GM21515 (cell line): ENCODE measurements at regions not wholly inside any gene's neighbourhood (a gene's known extent, or its start where the extent isn't known, plus 50 kb on each side); places are given as distances from the start of the nearest gene placed in this dataset.
"Not testable (repeated sequence)": the region's sequence is repeated elsewhere in the genome, so short reads cannot be mapped to it uniquely, and the experiment has no call there.

Experiments used
- ATAC-seq: cut with Tn5 transposase; IDR thresholded peaks from one replicate; pipeline ENCODE4 v1.9.1; 2021; ENCODE audit not compliant: unreplicated experiment

GRCh38 chr18:21928925-21929324 is 188.3 kb downstream of the MIB1 start:
- no peak for ATAC-seq

- no peak for ATAC-seq
Measured at GRCh38 chr18:21930177-21930576, 189.6 kb downstream of the MIB1 start.

- ATAC-seq: no peak
Measured at GRCh38 chr18:21933931-21934765, 193.6 kb downstream of the MIB1 start.

GRCh38 chr18:21934766-21935015 is 194.1 kb downstream of the MIB1 start:
- ATAC-seq: no peak

GRCh38 chr18:21943456-21943855 is 202.9 kb downstream of the MIB1 start:
- ATAC-seq: no peak

GRCh38 chr18:21949326-21950015 is 208.9 kb downstream of the MIB1 start:
- ATAC-seq: no peak

GRCh38 chr18:21955757-21956652 is 213.4 kb upstream of the GATA6 start:
- peak; percentile 97 for ATAC-seq

- ATAC-seq: no peak
Measured at GRCh38 chr18:21958263-21958662, 211.1 kb upstream of the GATA6 start.

GRCh38 chr18:21958707-21959450 is 210.5 kb upstream of the GATA6 start:
- no peak for ATAC-seq

- ATAC-seq: no peak
Measured at GRCh38 chr18:21960189-21960588, 209.2 kb upstream of the GATA6 start.

- no peak for ATAC-seq
Measured at GRCh38 chr18:21963336-21963735, 206.1 kb upstream of the GATA6 start.

- ATAC-seq: no peak
Measured at GRCh38 chr18:21968338-21968737, 201.1 kb upstream of the GATA6 start.

GRCh38 chr18:21972281-21972680 is 197.1 kb upstream of the GATA6 start:
- no peak for ATAC-seq

GRCh38 chr18:21975954-21976353 is 193.4 kb upstream of the GATA6 start:
- not testable (repeated sequence) for ATAC-seq

GRCh38 chr18:21978546-21979170 is 190.7 kb upstream of the GATA6 start:
- ATAC-seq: no peak

GRCh38 chr18:21979171-21979560 is 190.2 kb upstream of the GATA6 start:
- ATAC-seq: no peak

GRCh38 chr18:21979759-21980158 is 189.6 kb upstream of the GATA6 start:
- ATAC-seq: no peak

GRCh38 chr18:21980744-21981143 is 188.6 kb upstream of the GATA6 start:
- ATAC-seq: no peak

GRCh38 chr18:21981489-21981888 is 187.9 kb upstream of the GATA6 start:
- ATAC-seq: not testable (repeated sequence)

GRCh38 chr18:21991081-21991534 is 178.3 kb upstream of the GATA6 start:
- no peak for ATAC-seq
